Frontal cortex (tissue), 3 donors: ENCODE measurements at regions not wholly inside any gene's neighbourhood (a gene's known extent, or its start where the extent isn't known, plus 50 kb on each side); places are given as distances from the start of the nearest gene placed in this dataset.

Source experiments
- DNase-seq, 2 donors: peaks; one replicate each; pipeline ENCODE4 v3.0.0; 2012; ENCODE audit warnings: low spot score in 2 of 2
- FAIRE-seq: peaks from 2 replicates; lab custom pipeline; 2012; peaks lifted over from hg19 to GRCh38; lab: Jason Lieb, UNC
- donor health status: control.
- donor health status: control.
- donor health status: control.

DNA sequence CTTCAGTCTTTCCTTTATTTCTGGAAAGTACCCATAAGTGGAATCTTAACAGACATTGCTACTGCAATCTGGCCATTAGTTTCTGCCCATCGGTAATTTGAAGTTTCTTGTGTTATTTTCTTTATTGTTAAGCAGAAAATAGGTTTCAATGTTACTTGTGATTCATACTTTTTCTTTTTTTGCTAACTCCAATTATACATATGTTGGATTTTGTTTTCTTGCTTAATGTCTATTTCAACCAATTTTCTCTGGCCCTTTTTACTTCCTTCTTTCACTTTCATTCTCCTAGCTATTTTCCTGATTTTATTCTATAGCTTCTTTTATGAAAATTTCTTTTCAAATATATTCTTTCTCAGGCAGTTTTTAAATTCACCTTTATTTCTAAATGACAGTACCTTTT lies 457.4 kb downstream of the TCERG1L start:
- DNase-seq (no peak), FAIRE-seq (no peak)

DNA sequence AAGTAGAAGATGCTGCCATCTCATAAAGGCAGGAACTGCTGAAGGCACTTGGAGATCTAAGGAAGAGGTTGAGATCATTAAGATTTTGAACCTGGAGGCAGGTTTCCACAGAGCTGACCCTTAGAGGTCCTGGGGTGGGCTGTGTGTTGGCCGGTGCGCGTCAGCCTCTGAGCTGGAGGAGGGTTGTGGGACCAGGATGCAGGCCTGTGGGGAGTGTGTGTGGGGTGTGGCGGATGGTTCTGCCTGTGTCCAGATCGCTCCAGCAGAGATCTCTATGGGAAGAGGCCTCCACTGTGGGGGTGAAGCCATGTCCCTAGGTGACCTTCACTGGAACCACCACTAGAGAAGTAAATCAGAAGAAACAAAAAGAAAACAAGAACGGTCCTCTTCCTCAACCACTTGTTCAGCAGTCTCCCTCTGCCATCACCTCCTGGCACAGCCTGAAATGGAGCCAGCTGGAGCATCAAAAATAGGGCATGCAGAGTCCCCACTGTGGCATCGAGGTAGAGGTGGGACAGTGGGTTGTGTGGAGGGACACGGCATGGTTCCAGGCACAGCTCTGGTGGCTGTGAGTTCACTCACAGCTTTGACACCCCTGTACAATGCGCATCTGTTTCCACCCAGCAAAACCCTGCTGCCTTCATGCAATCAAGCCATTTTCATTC lies 453.8 kb downstream of the TCERG1L start:
- DNase-seq (no peak), FAIRE-seq (no peak)

DNA sequence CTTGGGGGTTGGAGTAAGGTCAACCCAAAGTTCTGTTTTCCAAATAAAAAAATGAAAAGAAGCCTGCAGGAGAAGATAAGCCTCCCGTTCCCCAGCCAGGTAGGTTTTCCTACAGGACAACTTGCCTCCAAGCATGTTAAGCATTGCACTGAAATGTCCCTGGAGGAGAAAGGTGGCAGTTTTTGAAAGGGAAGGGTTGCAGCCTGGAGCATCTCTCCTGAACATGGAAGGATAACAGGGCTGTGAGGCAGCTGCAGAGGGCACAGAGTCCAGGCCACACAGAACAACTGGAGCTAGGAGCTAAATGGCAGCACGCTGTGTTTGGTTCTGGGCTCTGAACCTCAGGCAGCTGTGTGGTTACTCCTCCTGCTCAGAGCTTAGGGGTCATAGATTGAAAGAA lies 452.9 kb downstream of the TCERG1L start:
- FAIRE-seq (no peak), DNase-seq (no peak)

DNA sequence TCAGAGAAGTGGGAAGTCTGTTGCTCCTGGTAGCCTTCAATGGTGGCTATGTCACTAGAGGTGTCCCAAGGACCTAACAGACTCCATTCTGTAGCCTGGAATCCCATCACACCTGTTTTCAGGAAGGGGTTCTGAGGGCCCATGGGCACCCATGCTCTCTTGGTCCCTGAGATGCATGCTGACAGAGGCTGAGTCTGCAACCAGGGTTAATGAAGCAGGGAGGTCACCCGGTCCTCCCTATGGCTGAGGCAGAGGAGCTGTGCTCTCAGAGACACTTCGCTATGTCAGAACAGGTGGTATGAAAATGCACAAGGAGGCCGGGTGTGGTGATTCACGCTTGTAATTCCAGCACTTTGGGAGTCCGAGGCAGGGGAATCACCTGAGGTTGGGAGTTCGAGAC lies 452.1 kb downstream of the TCERG1L start:
- DNase-seq, result no peak
- FAIRE-seq, result no peak

DNA sequence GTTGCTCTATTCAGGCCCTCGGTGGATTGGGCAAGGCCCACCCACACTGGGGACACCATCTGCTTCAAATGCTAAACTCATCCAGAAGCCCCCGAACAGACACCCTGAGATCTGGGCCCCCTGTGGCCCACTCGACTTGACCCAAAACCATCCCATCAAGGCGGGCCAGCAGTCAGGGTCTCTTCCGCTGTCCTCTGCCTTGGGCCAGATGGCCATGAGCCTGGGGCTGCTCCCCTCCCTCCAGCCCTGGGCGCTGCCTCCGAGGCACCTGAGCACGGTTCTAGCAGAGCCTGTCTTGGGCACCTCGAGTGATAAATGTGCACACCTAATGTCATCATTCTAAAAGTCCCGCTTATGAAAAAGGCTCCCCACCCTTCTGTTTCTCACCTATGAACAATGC lies 449.4 kb downstream of the TCERG1L start:
- no peak for DNase-seq
- no peak for FAIRE-seq

DNA sequence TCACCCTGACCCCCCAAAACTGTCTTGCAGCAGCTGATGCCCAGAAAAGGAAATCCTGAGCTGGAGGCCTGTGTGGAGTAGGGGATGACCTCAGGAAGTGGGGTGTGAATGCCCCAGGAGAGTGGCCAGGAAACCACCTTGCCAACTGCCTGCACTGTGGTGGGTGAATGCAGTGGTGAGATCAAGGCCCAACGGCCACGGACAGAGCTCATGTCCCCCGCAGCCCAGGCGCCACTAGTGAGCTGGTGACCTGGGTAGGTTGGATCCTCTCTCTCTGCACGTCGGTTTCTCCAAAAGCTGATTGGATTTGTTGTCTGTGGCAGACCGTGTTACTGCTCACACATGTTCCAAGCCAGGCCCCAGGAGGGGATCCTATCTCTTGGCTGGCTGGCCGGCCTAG lies 448.9 kb downstream of the TCERG1L start:
- FAIRE-seq (no peak), DNase-seq (no peak)

DNA sequence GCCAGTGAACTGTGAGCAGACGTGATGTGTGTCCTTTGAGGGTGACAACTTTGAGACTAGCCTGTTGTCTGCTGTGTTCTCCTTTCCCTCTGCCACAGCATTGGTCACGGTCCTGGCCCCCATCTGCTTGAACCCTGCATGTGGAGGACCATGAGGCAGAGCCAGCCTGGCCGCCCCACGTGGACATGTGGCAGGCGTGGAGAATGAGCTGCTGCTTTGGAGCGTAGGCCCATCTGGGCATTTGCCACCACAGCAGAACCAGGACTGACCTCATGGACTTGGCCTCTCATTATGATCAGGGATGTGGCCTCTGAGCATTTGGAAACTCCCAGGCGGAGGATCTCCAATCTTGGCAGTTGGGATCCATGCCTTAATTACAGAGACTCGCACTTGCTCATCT lies 448.5 kb downstream of the TCERG1L start:
- no peak for DNase-seq
- FAIRE-seq, result no peak

DNA sequence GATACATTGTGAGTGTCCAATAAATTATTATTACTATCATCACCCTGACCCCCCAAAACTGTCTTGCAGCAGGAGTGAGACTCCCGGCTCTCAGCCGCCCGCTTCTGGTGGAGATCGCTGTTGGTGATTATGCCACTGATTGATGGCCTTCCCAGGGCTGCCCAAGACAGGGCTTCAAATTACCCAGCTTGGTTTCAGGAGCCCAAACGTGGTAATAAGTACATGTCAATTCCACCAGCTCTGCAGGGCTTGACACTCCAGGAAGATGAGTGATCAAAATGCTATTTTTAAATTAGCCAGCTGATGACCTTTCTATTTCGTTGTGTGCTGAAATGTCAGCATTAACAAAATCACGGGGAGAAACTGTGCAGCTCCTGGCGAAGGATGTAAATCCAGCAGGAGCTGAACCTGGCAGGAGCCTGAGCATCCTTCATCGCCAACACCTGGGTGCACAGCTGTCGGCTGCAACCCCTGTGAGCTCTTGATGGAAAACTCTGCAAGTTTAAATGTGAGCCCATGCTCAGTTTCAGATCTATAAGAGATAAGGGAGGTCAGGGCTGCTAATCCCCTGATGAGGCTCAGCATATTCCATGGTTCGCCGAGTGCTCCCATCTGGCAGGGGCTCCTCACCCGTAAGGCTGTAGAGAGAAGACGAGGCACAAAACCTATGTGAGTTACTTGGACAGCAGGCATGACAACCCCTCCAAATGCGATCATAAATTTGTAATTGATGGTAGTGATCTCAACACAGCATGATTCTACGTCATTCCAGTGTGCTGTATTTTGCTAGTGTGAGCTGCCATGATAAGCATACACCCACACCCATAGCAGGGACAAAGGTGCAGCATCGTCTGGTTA lies 446.3 kb downstream of the TCERG1L start:
- DNase-seq (no peak), FAIRE-seq (no peak)

DNA sequence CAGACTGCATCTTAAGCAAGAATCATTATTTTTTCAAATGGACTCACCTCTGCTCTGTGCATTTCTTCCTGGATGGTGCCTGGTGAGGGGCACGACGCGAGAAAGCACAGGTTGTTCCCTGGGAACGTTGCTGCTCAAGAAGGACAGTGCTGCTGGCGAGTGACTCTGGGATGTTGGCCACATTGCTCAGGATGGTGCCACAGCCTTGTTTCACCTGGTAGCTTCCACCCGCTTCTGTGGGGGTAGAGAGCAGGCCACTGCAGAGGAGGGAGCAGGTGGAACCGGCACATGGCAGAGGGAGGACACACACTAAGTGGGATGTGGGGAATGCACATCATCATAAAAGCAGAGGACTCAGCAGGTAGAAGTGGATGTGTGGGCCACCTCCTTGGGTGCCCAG lies 444.7 kb downstream of the TCERG1L start:
- FAIRE-seq, result no peak
- no peak for DNase-seq

DNA sequence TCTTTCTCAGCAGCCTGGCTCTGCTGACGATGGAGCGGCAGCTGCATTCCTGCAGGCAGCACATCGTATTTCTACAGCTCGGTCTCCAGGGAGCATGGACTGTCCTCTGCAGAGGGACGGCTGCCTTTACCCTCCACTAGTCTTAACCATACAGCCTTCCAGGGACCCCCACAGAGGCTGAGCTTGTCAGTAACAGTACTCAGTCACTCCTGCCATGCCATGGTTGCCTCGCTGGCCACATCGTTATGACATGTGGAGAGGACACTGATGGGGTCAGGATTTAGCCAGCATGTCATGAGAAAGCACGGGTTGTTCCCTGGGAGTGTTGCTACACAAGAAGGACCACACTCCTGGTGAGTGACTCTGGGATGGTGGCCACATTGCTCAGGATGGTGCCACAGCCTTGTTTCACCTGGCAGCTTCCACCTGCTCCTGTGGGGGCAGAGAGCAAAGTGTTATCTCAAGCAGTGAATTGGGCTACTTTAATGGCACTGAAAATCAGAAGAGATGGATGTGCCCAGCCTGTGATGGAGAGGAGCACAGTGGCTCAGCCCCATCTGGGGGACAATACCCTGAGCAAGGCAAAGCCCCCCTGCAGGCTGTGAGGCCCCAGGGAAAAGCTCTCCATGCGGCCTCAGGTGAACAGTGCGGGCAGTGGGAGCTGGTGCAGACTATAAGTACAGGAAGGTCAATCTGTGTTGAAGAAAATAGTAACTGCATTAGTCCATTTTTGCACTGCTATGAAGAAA lies 443.9 kb downstream of the TCERG1L start:
- DNase-seq (no peak), FAIRE-seq (no peak)

DNA sequence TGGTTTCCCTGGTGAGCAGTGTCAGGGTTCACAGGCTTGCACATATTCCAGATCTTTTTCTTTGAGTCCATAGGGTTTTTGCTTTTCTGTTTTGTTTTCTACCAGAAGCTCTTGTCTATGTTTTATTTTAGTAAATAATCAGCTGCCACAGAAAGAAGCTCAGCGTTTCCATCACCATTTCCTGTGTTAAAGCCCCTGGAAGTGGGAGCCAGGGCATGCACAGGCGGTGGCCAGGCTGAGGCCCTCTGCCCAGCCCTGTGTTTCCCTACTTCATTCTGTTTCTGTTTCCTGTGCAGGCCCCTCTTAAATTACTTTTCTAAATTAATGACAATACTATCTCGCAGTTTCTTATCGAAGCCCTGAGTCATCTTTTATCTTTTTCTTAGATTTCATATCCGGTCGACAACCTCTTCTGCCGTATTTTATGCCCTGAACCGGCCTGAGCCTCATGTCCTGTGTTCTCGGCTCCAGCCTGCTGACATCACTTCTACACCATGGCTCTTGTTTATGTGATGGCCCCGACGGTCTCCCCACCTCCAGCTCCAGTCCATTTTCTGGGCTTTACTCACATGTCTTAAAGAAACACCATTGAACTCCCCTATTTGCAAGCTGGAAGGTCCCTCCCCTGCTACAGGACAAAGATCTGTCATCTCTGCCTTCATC lies 442.2 kb downstream of the TCERG1L start:
- no peak for FAIRE-seq

DNA sequence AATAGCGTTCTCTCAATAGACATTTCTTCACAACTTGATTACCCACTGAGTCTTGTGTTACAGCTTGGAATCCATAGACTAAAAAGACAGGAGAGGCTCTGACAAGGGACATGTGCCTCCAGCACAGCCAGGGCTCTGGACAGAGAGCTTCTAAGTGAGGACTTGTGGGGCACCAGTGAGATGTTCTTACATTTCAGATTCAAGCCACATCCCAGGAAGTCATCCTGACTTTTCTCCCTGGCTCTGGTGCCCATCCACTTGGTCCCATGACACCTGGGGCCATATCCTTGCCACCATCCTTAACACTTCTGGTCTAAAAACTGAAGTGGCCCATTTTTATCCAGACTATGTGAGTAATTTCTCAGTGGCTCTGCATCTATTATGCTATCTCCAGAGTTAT lies 440.1 kb downstream of the TCERG1L start:
- FAIRE-seq, result no peak
- no peak for DNase-seq

More for the DNA sequence above, 442.2 kb downstream of the TCERG1L start:
- no peak for DNase-seq

DNA sequence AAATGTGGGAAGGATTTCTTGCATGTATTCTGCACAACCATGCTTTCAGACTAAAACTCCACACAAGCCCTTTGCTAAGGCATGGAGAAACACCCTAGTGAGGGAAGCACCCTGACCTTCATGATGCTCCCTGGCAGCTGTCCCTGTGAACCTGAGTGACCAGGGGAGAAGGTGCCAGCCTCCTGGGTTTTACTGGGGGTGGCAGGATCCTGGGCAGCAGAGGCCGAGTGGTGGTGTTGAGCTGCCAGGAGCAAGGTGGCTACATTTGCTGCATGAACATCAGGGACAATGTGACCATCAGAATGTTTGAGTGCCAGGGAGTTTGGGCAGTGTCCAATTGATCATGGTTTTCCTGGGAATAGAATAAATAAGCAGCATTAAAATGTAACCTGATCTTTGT lies 437.9 kb downstream of the TCERG1L start:
- DNase-seq, result no peak
- no peak for FAIRE-seq

DNA sequence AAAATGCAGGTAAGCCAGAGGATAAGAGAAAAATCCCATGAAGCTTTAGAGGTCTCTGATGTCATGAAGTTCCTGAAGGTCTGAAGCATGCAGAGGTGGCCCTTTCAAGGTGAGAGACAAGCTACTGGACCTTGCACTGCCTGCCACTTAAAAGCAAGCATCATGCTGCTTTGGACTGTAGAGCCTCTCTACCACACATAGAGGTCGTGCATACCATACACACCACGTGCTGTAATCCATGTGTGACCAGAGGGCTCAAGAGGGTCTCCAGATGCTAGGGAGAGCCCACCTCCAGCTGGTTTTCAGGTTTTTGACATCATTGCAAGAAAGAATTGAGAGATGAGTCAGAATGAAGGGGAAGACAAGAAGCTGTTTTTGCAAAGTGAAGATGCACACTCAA lies 436.4 kb downstream of the TCERG1L start:
- FAIRE-seq (no peak), DNase-seq (no peak)

DNA sequence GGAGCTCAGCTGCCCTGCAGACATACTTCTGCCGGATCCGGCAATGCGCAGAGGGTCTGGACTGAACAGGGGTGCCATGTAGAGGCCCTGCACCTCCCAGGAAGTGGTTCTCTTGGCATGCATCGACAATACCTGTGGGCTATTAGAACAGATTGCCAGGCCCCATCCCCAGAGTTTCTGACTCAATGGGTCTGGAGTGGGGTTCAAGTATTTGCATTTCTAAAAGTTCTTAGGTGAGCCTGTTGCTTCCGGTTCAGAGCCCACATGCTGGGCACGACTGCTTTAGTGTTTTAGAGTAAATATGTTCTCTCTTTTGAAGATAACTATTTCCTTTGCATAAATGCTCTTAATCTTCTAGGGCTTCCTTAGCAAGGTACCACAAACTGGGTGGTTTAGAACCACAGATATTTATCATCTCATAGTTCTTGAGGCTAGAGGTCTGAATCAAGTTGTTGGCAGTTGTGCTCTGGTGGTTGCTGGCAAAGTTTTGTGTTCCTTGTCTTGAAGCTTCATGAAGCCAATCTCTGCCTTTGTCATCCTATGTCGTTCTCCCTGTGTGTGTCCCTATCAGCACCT lies 435.5 kb downstream of the TCERG1L start:
- DNase-seq (no peak), FAIRE-seq (no peak)

DNA sequence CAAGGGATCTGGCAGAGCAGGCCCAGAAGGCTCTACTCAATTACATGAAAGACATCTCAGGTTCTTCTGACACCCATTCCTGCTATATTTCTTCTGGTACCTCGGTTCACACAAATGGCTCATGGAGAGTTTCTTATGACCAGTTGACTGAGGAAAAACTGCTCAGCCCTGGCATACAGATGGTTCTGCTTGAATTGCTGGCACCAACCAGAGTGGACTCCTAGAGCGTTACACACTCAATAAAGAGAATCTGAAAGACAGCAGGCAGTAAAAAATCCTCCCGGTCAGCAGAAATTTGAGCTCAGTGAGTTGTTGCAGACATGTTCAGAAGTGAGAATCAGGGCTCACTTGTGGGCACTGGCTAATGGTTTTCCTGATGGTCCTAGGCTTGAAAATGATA lies 434.4 kb downstream of the TCERG1L start:
- DNase-seq, result no peak
- FAIRE-seq, result no peak

DNA sequence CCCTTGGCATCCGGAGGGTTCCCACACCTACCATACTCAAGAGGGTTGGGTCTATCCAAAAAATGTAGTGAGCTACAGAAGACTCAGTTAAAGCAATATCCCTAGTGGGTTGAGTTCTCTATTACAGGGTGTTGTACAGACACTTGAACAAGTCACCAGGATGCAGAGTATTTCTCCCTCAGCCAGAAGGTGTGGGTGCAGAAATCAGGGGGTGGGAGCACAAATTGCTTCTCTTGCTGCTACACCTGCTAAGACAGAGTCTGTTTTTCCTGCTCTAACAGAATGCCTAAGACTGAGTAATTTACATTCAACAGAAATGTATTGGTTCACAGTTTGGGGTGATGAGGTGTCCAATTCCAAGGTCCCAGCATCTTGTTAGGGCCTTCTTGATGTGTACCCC lies 433.4 kb downstream of the TCERG1L start:
- DNase-seq (no peak), FAIRE-seq (no peak)

DNA sequence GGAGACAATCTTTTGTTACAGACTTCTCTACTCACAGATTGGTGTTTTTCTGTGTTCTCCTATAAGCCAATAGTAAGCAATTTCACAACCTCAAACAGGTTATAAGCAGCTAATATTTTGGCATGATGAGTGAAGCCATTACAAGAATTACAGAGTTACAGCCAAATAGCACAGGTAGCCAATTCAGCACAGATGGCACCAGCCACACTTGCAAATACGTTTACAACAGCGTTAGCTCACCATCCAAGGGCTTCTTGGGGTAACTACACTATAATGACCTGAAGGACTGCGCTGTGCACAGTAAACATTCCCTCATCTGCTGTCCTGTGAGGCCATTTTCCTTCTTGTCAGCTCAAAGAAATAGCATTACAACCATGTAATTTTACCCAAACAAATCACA lies 428.6 kb downstream of the TCERG1L start:
- FAIRE-seq, result no peak

DNA sequence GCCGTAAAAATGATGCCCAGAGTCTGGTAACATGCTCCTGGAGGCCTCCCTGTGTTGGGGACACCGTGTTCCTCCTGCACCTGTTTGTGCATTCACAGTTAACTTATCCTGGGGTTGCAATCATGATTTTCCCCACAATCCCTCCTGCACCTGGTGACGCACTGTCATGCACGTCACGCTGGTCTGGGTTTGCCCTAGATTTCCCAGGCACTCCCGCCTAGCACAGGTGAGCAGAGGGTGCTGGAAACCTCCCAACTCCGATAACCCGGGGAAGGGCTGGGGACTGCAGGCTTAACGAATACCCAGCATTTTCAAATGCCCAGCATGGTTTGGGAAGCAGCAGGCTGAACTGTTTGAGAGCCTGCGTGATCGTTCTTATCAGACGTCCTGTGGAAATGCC lies 427.1 kb downstream of the TCERG1L start:
- DNase-seq, result no peak

More for the DNA sequence above, 428.6 kb downstream of the TCERG1L start:
- DNase-seq, result no peak

DNA sequence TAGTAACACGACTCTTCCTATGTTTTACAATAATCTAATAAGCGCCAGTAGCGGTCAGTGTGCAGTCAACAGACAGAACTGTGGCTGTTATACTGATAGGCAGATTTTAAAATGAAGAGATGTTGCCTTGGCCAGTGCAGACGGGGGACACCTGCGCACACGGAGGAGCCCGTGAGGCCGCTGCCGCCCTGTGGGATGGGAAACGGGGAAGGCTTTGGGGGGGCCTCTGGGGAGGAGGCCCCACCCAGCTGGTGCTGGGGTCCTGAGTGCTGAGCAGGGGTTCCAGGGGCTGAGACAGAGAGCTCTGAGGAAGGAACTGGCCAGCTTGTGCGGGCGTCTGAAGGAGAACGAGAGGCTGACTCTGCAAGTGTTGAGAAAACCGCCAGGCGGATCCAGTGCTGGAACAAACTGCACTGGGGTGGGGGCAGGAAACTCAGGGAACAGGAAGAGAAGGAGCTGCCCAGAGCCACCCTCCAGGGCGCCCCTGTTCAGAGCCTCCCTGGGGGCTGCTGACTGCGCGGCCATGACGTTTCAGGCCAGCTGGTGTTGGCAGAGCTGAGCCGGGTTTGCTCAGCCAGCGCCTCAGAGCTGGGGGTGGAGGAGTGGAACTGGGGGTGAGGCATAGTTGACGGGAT lies 426.4 kb downstream of the TCERG1L start:
- DNase-seq, result no peak
- no peak for FAIRE-seq

More for the DNA sequence above, 427.1 kb downstream of the TCERG1L start:
- no peak for FAIRE-seq
